A673 (cell line): ENCODE measurements at regions not wholly inside any gene's neighbourhood (a gene's known extent, or its start where the extent isn't known, plus 50 kb on each side); places are given as distances from the start of the nearest gene placed in this dataset.

Source experiments
- BruUV-seq: library from RNA; stranded (reverse); fragments of 400-500 nt; replicated peaks from 2 replicates; lab custom pipeline; 2021; lab: Mats Ljungman, UMichigan
- CTCF ChIA-PET: fragments of 300-600 bp; sonication (Branson Sonifier 250); formaldehyde crosslinking; loops from one replicate; lab custom pipeline; 2022; ENCODE audit warnings: antibody characterized with exemption; lab: Charles Lee
- POLR2A ChIA-PET: fragments of 300-600 bp; sonication (Branson Sonifier 250); formaldehyde crosslinking; loops from one replicate; lab custom pipeline; 2022; ENCODE audit warnings: antibody characterized with exemption; ENCODE audit not compliant: low non-redundant PET; lab: Charles Lee
- DNase-seq: peaks from one replicate; pipeline ENCODE4 v3.0.0-alpha.2; 2015; ENCODE audit warnings: low spot score
- H3K27ac ChIP-seq: fragments of 200-600 bp; sonication (generic); 2 replicates; pipeline ENCODE4 v1.5.1; 2016; ENCODE audit warnings: mixed run types, low read depth, mild to moderate bottlenecking, mixed read lengths, antibody characterized with exemption, low read length; ENCODE audit not compliant: poor library complexity, severe bottlenecking
- H3K27me3 ChIP-seq: fragments of 200-600 bp; sonication (generic); replicated peaks from 2 replicates; pipeline ENCODE4 v1.6.1; 2017; ENCODE audit warnings: mixed run types, low read depth, mild to moderate bottlenecking, mixed read lengths, antibody characterized with exemption, low read length; ENCODE audit not compliant: insufficient read depth, poor library complexity
- H3K36me3 ChIP-seq: fragments of 200-600 bp; sonication (generic); 2 replicates; pipeline ENCODE4 v1.6.1; 2016; ENCODE audit warnings: mixed run types, mild to moderate bottlenecking, mixed read lengths, antibody characterized with exemption, low read length; ENCODE audit not compliant: insufficient read depth, poor library complexity, severe bottlenecking
- H3K4me1 ChIP-seq: fragments of 200-600 bp; sonication (generic); 2 replicates; pipeline ENCODE4 v1.6.1; 2017; ENCODE audit warnings: mixed run types, mild to moderate bottlenecking, mixed read lengths, antibody characterized with exemption, low read length; ENCODE audit not compliant: insufficient read depth, poor library complexity, severe bottlenecking
- H3K4me3 ChIP-seq: fragments of 200-600 bp; sonication (generic); 2 replicates; pipeline ENCODE4 v1.5.1; 2016; ENCODE audit warnings: low read depth, mixed run types, mild to moderate bottlenecking, mixed read lengths, low read length; ENCODE audit not compliant: poor library complexity, severe bottlenecking
- H3K9me3 ChIP-seq: fragments of 200-600 bp; sonication (generic); 2 replicates; pipeline ENCODE4 v1.6.1; 2016; ENCODE audit warnings: mixed run types, low read depth, mild to moderate bottlenecking, mixed read lengths, antibody characterized with exemption, low read length; ENCODE audit not compliant: poor library complexity, severe bottlenecking
- EZH2 ChIP-seq: fragments of 200-600 bp; sonication (generic); IDR thresholded peaks from 2 replicates; pipeline ENCODE4 v1.6.1; 2017; ENCODE audit warnings: borderline replicate concordance, low read depth, mild to moderate bottlenecking, mixed read lengths, antibody characterized with exemption, low read length; ENCODE audit not compliant: poor library complexity, severe bottlenecking
- intact Hi-C: fragments of 100-400 bp; cut with micrococcal nuclease; formaldehyde crosslinking; loops from one replicate; pipeline ENCODE4 v1.10.0; 2022; ENCODE audit not compliant: unreplicated experiment
- TF ChIP-seq, protein P1 (sequence below): fragments of 300-800, 200-600 bp; sonication (generic); conservative IDR thresholded peaks from 2 replicates; pipeline ENCODE4 v1.5.1; 2017; ENCODE audit warnings: low read depth, mild to moderate bottlenecking, antibody characterized with exemption, low read length, moderate library complexity, mixed read lengths

DNA sequence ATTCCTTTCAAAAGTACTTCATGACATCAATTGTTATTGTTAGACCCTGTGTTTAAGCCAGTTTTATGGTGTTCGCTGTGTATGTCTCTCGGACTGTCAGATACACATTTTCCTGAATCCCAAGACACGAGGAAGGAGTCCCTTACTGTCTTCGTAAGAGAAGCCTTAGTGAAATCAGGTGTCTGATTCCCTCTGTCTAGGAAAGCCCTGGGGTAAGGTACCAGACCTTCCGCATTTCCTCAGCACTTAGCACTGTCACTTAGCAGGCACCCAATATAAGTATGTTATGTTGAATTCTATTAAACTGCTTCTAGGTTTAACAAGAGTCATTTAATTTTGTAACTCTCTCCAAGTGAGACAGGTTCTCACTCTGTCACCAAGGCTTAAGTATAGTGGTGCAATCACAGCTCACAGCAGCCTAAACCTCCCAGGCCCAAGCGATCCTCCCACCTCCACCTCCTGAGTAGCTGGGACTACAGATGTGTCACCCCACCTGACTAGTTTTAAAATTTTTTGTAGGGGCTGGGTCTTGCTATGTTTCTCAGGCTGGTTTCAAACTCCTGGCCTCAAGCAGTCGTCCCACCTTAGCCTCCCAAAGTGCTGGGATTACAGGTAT is 111.0 kb downstream of the BBS10 start:
- H3K36me3 ChIP-seq: no peaks in the 10 kb centered on the region
- TF ChIP-seq EZH2: no peak
- TF ChIP-seq, protein P1, sequence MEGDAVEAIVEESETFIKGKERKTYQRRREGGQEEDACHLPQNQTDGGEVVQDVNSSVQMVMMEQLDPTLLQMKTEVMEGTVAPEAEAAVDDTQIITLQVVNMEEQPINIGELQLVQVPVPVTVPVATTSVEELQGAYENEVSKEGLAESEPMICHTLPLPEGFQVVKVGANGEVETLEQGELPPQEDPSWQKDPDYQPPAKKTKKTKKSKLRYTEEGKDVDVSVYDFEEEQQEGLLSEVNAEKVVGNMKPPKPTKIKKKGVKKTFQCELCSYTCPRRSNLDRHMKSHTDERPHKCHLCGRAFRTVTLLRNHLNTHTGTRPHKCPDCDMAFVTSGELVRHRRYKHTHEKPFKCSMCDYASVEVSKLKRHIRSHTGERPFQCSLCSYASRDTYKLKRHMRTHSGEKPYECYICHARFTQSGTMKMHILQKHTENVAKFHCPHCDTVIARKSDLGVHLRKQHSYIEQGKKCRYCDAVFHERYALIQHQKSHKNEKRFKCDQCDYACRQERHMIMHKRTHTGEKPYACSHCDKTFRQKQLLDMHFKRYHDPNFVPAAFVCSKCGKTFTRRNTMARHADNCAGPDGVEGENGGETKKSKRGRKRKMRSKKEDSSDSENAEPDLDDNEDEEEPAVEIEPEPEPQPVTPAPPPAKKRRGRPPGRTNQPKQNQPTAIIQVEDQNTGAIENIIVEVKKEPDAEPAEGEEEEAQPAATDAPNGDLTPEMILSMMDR: no peak
- DNase-seq: no peak
- CTCF ChIA-PET: no interaction called here
- no peaks in the 10 kb centered on the region for H3K9me3 ChIP-seq
- no peak overlapping the region for H3K27ac ChIP-seq
- intact Hi-C loops: no loop called here
- no TSS peak for BruUV-seq
- no peaks in the 10 kb centered on the region for H3K27me3 ChIP-seq
- POLR2A ChIA-PET: no interaction called here
- H3K4me3 ChIP-seq: no peak overlapping the region
- no peaks in the 10 kb centered on the region for H3K4me1 ChIP-seq

DNA sequence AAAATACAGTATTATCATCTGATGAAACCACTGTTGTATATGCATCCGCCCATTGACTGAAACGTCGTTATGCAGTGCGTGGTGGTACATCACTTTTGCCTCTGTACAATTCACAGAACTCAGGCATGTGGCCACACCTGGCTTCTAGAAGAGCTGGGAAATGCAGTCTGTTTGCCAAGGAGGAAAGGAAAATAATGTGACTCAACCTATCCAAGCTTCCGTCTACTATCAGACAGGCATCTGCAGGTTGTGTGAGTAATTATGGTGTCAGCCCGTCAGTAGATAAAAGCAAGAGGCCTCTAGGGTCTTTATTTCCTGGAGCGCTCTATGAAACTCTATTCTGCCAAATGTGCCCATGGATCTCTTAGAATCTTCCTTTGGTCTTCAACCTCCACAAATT is 111.6 kb downstream of the BBS10 start:
- CTCF ChIA-PET: no interaction called here
- Histone ChIP-seq H3K4me1 (no peaks in the 10 kb centered on the region), H3K4me3 (no peak overlapping the region), H3K36me3 (no peaks in the 10 kb centered on the region), H3K27ac (no peak overlapping the region), H3K27me3 (no peaks in the 10 kb centered on the region), H3K9me3 (no peaks in the 10 kb centered on the region)
- no peak for TF ChIP-seq EZH2
- TF ChIP-seq, protein P1: no peak
- DNase-seq: no peak
- BruUV-seq: no TSS peak
- intact Hi-C loops: no loop called here
- POLR2A ChIA-PET: no interaction called here

DNA sequence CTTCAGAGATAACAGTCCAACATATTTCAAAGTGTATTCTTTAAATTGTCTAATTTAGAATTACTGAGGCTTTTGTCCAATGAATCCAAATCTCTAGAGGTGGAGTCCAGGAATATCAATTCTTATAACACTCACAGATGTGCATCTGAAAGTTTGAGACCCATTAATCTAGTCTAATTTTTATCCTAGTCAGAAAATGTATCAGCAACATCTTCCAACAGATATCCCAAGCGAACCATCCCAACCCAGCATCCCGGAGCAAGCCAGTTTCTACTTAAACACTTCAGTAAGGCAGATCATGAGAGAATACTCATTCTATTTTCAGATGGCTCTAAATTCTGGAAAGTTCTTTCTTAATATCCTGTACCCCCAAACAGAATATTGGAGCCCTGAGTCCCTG is 113.5 kb downstream of the BBS10 start:
- Histone ChIP-seq H3K9me3 (no peaks in the 10 kb centered on the region), H3K4me3 (no peak overlapping the region), H3K36me3 (no peaks in the 10 kb centered on the region), H3K27ac (no peak overlapping the region), H3K27me3 (no peaks in the 10 kb centered on the region), H3K4me1 (no peaks in the 10 kb centered on the region)
- intact Hi-C loops: no loop called here
- TF ChIP-seq EZH2: no peak
- TF ChIP-seq, protein P1: no peak
- ChIA-PET POLR2A (no interaction called here), CTCF (no interaction called here)
- DNase-seq: no peak
- no TSS peak for BruUV-seq
